A549 (cell line): ENCODE measurements at regions not wholly inside any gene's neighbourhood (a gene's known extent, or its start where the extent isn't known, plus 50 kb on each side); places are given as distances from the start of the nearest gene placed in this dataset.

ENCODE experiments used
- CEBPB ChIP-seq, 2 experiments: fragments of >200 bp in 1 of 2; sonication (Bioruptor Twin) in 1 of 2; formaldehyde crosslinking in 1 of 2; IDR thresholded peaks; 2 replicates each; pipeline ENCODE4 v1.6.1; 2012 to 2016
- HDAC2 ChIP-seq: fragments of 200-600 bp; sonication (generic); IDR thresholded peaks from 2 replicates; pipeline ENCODE4 v1.6.1; 2016
- JUN ChIP-seq, 2 experiments: fragments of >200 bp; sonication (Bioruptor Twin); formaldehyde crosslinking; IDR thresholded peaks; 2 replicates in 1 of 2; 3 replicates in 1 of 2; pipeline ENCODE4 v1.6.1; 2016 to 2017
- RCOR1 ChIP-seq: fragments of 150-350 bp; IDR thresholded peaks from 2 replicates; pipeline ENCODE4 v1.6.1; 2014; ENCODE audit warnings: antibody characterized with exemption, low read length, low read depth

GRCh38 chr4:169912996-169913395 is 113.2 kb downstream of the MFAP3L start:
- TF ChIP-seq CEBPB (IDR thresholded peaks at IDR 0.05): no peak
- no peak for TF ChIP-seq JUN (IDR thresholded peaks at IDR 0.05)
- TF ChIP-seq HDAC2: no peak
- TF ChIP-seq RCOR1: no peak
